PC-3 (cell line): ENCODE measurements at regions not wholly inside any gene's neighbourhood (a gene's known extent, or its start where the extent isn't known, plus 50 kb on each side); places are given as distances from the start of the nearest gene placed in this dataset.

Source experiments
- ATAC-seq: fragments of 200-7000 bp; cut with Tn5 transposase; 2 replicates; pipeline ENCODE4 v1.9.1; 2020; ENCODE audit warnings: mild to moderate bottlenecking, moderate library complexity
- BruUV-seq: library from RNA; stranded (reverse); fragments of 400-500 nt; replicated peaks from 2 replicates; lab custom pipeline; 2021; lab: Mats Ljungman, UMichigan
- CTCF ChIA-PET: fragments of 300-600 bp; sonication (Branson Sonifier 250); formaldehyde crosslinking; loops from one replicate; lab custom pipeline; 2022; ENCODE audit warnings: antibody characterized with exemption; lab: Charles Lee
- POLR2A ChIA-PET: fragments of 300-600 bp; sonication (Branson Sonifier 250); formaldehyde crosslinking; loops from one replicate; lab custom pipeline; 2022; ENCODE audit warnings: antibody characterized with exemption; ENCODE audit not compliant: unreplicated experiment; lab: Charles Lee
- DNase-seq: peaks from one replicate; pipeline ENCODE4 v3.0.0-alpha.2; 2015
- H2AFZ ChIP-seq: fragments of 300-600 bp; sonication (generic); 2 replicates; pipeline ENCODE4 v1.6.0; 2016; ENCODE audit warnings: antibody characterized with exemption, low read length
- H3F3A ChIP-seq: fragments of 300-600 bp; sonication (generic); one replicate; pipeline ENCODE4 v1.6.0; 2017; ENCODE audit warnings: antibody characterized with exemption, low read length, control low read depth, mild to moderate bottlenecking; ENCODE audit not compliant: unreplicated experiment
- H3K27ac ChIP-seq: fragments of 300-600 bp; sonication (generic); 2 replicates; pipeline ENCODE4 v1.5.1; 2016; ENCODE audit warnings: mild to moderate bottlenecking, low read length
- H3K27me3 ChIP-seq: fragments of 300-600 bp; sonication (generic); 2 replicates; pipeline ENCODE4 v1.6.1; 2016; ENCODE audit warnings: low read length, mixed read lengths
- H3K36me3 ChIP-seq: fragments of 300-600 bp; sonication (generic); 2 replicates; pipeline ENCODE4 v1.6.1; 2016; ENCODE audit warnings: low read depth, mixed run types, low read length, mixed read lengths
- H3K4me1 ChIP-seq: fragments of 300-600 bp; sonication (generic); 2 replicates; pipeline ENCODE4 v1.5.1; 2016; ENCODE audit warnings: low read length; ENCODE audit not compliant: insufficient read depth
- H3K4me2 ChIP-seq: fragments of 300-600 bp; sonication (generic); 2 replicates; pipeline ENCODE4 v1.6.0; 2016; ENCODE audit warnings: low read length
- H3K4me3 ChIP-seq: fragments of 300-600 bp; sonication (generic); 2 replicates; pipeline ENCODE4 v1.5.1; 2016; ENCODE audit warnings: mild to moderate bottlenecking, low read length, mixed read lengths
- H3K79me2 ChIP-seq: fragments of 300-600 bp; sonication (generic); 2 replicates; pipeline ENCODE4 v1.6.1; 2017; ENCODE audit warnings: low read length, mixed read lengths
- H3K9ac ChIP-seq: fragments of 300-600 bp; sonication (generic); 2 replicates; pipeline ENCODE4 v1.6.0; 2016; ENCODE audit warnings: mild to moderate bottlenecking, low read length
- H3K9me2 ChIP-seq: fragments of 300-600 bp; sonication (generic); replicated peaks from 2 replicates; pipeline ENCODE4 v1.6.1; 2016; ENCODE audit warnings: mixed run types, low read length, mixed read lengths
- H3K9me3 ChIP-seq: fragments of 300-600 bp; sonication (generic); 2 replicates; pipeline ENCODE4 v1.6.1; 2016; ENCODE audit warnings: low read length, mixed read lengths
- H4K20me1 ChIP-seq: fragments of 300-600 bp; sonication (generic); 2 replicates; pipeline ENCODE4 v1.6.1; 2016; ENCODE audit warnings: low read length, mixed read lengths
- CTCF ChIP-seq: fragments of 300-600 bp; sonication (generic); conservative IDR thresholded peaks from 2 replicates; pipeline ENCODE4 v1.5.1; 2017; ENCODE audit warnings: antibody characterized with exemption, low read depth, mild to moderate bottlenecking, low read length
- EZH2 ChIP-seq: fragments of 300-600 bp; sonication (generic); IDR thresholded peaks from one replicate; pipeline ENCODE4 v1.6.1; 2017; ENCODE audit warnings: antibody characterized with exemption, mild to moderate bottlenecking, low read length; ENCODE audit not compliant: unreplicated experiment
- EZH2phosphoT487 ChIP-seq: fragments of 300-600 bp; sonication (generic); IDR thresholded peaks from 2 replicates; pipeline ENCODE4 v1.6.1; 2018; ENCODE audit warnings: mild to moderate bottlenecking, antibody characterized with exemption, low read length, borderline replicate concordance
- intact Hi-C: fragments of 100-400 bp; cut with micrococcal nuclease; formaldehyde crosslinking; loops from 2 replicates; pipeline ENCODE4 v1.9.0; 2023

GRCh38 chr6:169160091-169160854, 93.4 kb downstream of the THBS2 start:
- H3K4me3 ChIP-seq = no peak overlapping the region
- no peak for TF ChIP-seq CTCF
- TF ChIP-seq EZH2phosphoT487 = no peak
- TF ChIP-seq EZH2 = no peak
- no peaks in the 10 kb centered on the region for H3F3A ChIP-seq
- BruUV-seq = no TSS peak
- ATAC-seq = no peak
- H3K4me1 ChIP-seq = peaks cover 11% of the 10 kb centered on the region; the same call in 1 of the 2 replicates
- H4K20me1 ChIP-seq = no peaks in the 10 kb centered on the region
- H3K36me3 ChIP-seq = no peaks in the 10 kb centered on the region
- intact Hi-C loops = no loop called here
- H3K4me2 ChIP-seq = no peak overlapping the region
- DNase-seq = no peak
- H3K9me2 ChIP-seq = no peaks in the 10 kb centered on the region
- H3K9ac ChIP-seq = no peak overlapping the region
- no peak overlapping the region for H3K27ac ChIP-seq
- H2AFZ ChIP-seq = no peak overlapping the region
- ChIA-PET CTCF (no interaction called here), POLR2A (no interaction called here)
- H3K9me3 ChIP-seq = no peaks in the 10 kb centered on the region
- no peaks in the 10 kb centered on the region for H3K27me3 ChIP-seq
- H3K79me2 ChIP-seq = no peaks in the 10 kb centered on the region

GRCh38 chr6:169159331-169159730, 94.3 kb downstream of the THBS2 start:
- intact Hi-C loops = no loop called here
- POLR2A ChIA-PET = no interaction called here
- Histone ChIP-seq H3K4me1 (peaks cover 11% of the 10 kb centered on the region; the same call in 1 of the 2 replicates), H3K9me2 (no peaks in the 10 kb centered on the region), H3K4me2 (no peak overlapping the region), H3K36me3 (no peaks in the 10 kb centered on the region), H3K79me2 (no peaks in the 10 kb centered on the region), H3K27me3 (no peaks in the 10 kb centered on the region), H3K27ac (no peak overlapping the region), H2AFZ (no peak overlapping the region), H3K9me3 (no peaks in the 10 kb centered on the region), H3K9ac (no peak overlapping the region), H4K20me1 (no peaks in the 10 kb centered on the region), H3K4me3 (no peak overlapping the region), H3F3A (no peaks in the 10 kb centered on the region)
- no peak for DNase-seq
- no peak for TF ChIP-seq CTCF
- TF ChIP-seq EZH2phosphoT487 = no peak
- no peak for TF ChIP-seq EZH2
- CTCF ChIA-PET = no interaction called here
- no peak for ATAC-seq
- BruUV-seq = no TSS peak

DNA sequence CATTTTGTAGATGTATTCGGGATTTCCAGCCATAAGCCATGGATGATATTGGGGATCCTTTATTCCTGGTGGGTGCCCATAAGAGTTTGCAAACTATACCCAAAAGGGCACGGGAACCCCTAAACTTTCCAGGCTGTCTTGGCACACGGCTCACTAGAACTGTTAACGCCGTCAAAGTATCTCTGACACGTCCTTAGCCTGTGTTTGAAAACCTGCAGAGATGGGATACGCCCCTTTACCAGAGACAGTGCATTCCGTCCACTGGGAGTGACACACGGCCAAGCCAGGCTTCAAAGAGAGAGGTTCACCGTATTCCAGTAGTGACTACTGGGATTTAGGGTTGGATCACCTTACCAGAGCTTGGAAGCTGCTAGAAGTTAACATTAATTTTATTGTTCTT, 95.0 kb downstream of the THBS2 start:
- CTCF ChIA-PET = no interaction called here
- H3K9ac ChIP-seq = no peak overlapping the region
- H3K36me3 ChIP-seq = no peaks in the 10 kb centered on the region
- H3K27ac ChIP-seq = no peak overlapping the region
- peaks cover 11% of the 10 kb centered on the region; the same call in 1 of the 2 replicates for H3K4me1 ChIP-seq
- TF ChIP-seq EZH2 (no peak), CTCF (no peak), EZH2phosphoT487 (no peak)
- H3K4me3 ChIP-seq = no peak overlapping the region
- H3K9me3 ChIP-seq = no peaks in the 10 kb centered on the region
- POLR2A ChIA-PET = no interaction called here
- no peak for ATAC-seq
- no peaks in the 10 kb centered on the region for H3K9me2 ChIP-seq
- intact Hi-C loops = no loop called here
- BruUV-seq = no TSS peak
- H3K27me3 ChIP-seq = no peaks in the 10 kb centered on the region
- no peak overlapping the region for H2AFZ ChIP-seq
- H3K4me2 ChIP-seq = no peak overlapping the region
- no peaks in the 10 kb centered on the region for H4K20me1 ChIP-seq
- H3K79me2 ChIP-seq = no peaks in the 10 kb centered on the region
- DNase-seq = no peak
- H3F3A ChIP-seq = no peaks in the 10 kb centered on the region
